ENCODE measurements at regions not wholly inside any gene's neighbourhood (a gene's known extent, or its start where the extent isn't known, plus 50 kb on each side); places are given as distances from the start of the nearest gene placed in this dataset.
A peak's percentile ranks its signal among the peaks of the same experiment; 100 is the strongest.
"Not testable (repeated sequence)": the region's sequence is repeated elsewhere in the genome, so short reads cannot be mapped to it uniquely, and the experiment has no call there.

GRCh38 chr5:53779541-53779981 lies 219.1 kb downstream of the NDUFS4 start:
- no peak for TF ChIP-seq CTCF (IDR thresholded peaks at IDR 0.05; ENCODE audit: insufficient read depth, low read length)
- no peak overlapping the region for H3K4me3 ChIP-seq (ENCODE audit: low read depth, low read length)
- peak; percentile 76 for DNase-seq (ENCODE audit: low read depth)

- no peak for DNase-seq (ENCODE audit: low read depth)
- TF ChIP-seq CTCF (IDR thresholded peaks at IDR 0.05; ENCODE audit: insufficient read depth, low read length) = no peak
- no peak overlapping the region for H3K4me3 ChIP-seq (ENCODE audit: low read depth, low read length)
Observed at GRCh38 chr5:53782620-53783019, 222.2 kb downstream of the NDUFS4 start.

- no peak for DNase-seq (ENCODE audit: low read depth)
- no peak for TF ChIP-seq CTCF (IDR thresholded peaks at IDR 0.05; ENCODE audit: insufficient read depth, low read length)
- H3K4me3 ChIP-seq (ENCODE audit: low read depth, low read length) = no peak overlapping the region
Observed at GRCh38 chr5:53783624-53784228, 223.3 kb downstream of the NDUFS4 start.

GRCh38 chr5:53784596-53784995 lies 224.2 kb downstream of the NDUFS4 start:
- TF ChIP-seq CTCF (IDR thresholded peaks at IDR 0.05; ENCODE audit: insufficient read depth, low read length) = no peak
- DNase-seq (ENCODE audit: low read depth) = no peak
- no peak overlapping the region for H3K4me3 ChIP-seq (ENCODE audit: low read depth, low read length)

- no peak for TF ChIP-seq CTCF (IDR thresholded peaks at IDR 0.05; ENCODE audit: insufficient read depth, low read length)
- no peak overlapping the region for H3K4me3 ChIP-seq (ENCODE audit: low read depth, low read length)
Observed at GRCh38 chr5:53785924-53786323, 225.5 kb downstream of the NDUFS4 start.

GRCh38 chr5:53790026-53790425 lies 229.6 kb downstream of the NDUFS4 start:
- no peak for TF ChIP-seq CTCF (IDR thresholded peaks at IDR 0.05; ENCODE audit: insufficient read depth, low read length)
- no peak for DNase-seq (ENCODE audit: low read depth)
- H3K4me3 ChIP-seq (ENCODE audit: low read depth, low read length) = no peak overlapping the region

More at GRCh38 chr5:53785924-53786323, 225.5 kb downstream of the NDUFS4 start:
- no peak for DNase-seq (ENCODE audit: low read depth)

GRCh38 chr5:53792338-53792737 lies 231.9 kb downstream of the NDUFS4 start:
- no peak for TF ChIP-seq CTCF (IDR thresholded peaks at IDR 0.05; ENCODE audit: insufficient read depth, low read length)
- DNase-seq (ENCODE audit: low read depth) = no peak
- no peak overlapping the region for H3K4me3 ChIP-seq (ENCODE audit: low read depth, low read length)

- not testable (repeated sequence) for DNase-seq (ENCODE audit: low read depth); H3K4me3 ChIP-seq (ENCODE audit: low read depth, low read length)
Observed at GRCh38 chr5:53799644-53800043, 239.2 kb downstream of the NDUFS4 start.

- H3K4me3 ChIP-seq (ENCODE audit: low read depth, low read length); DNase-seq (ENCODE audit: low read depth): not testable (repeated sequence)
Observed at GRCh38 chr5:53808392-53808791, 248.0 kb downstream of the NDUFS4 start.

Measured in fibroblast of the aortic adventitia (primary cell).